B cell (primary cell): ENCODE measurements at regions not wholly inside any gene's neighbourhood (a gene's known extent, or its start where the extent isn't known, plus 50 kb on each side); places are given as distances from the start of the nearest gene placed in this dataset.

ENCODE experiments used
- ATAC-seq: fragments of 200-7000 bp; cut with Tn5 transposase; one replicate; pipeline ENCODE4 v1.10.0; 2021; ENCODE audit warnings: low read depth, mild to moderate bottlenecking, moderate number of reproducible peaks, moderate library complexity
- CTCF ChIA-PET: fragments of 350-600 bp; sonication (Branson Sonifier 250); formaldehyde crosslinking; loops from one replicate; lab custom pipeline; 2021; ENCODE audit warnings: antibody characterized with exemption, inconsistent platforms; lab: Charles Lee
- POLR2A ChIA-PET: fragments of 350-600 bp; sonication (Branson Sonifier 250); formaldehyde crosslinking; loops from one replicate; lab custom pipeline; 2021; ENCODE audit warnings: antibody characterized with exemption; lab: Charles Lee
- DNase-seq: peaks from one replicate; pipeline ENCODE4 v3.0.0; 2013
- H2AFZ ChIP-seq: 2 replicates; pipeline ENCODE4 v1.6.1; 2012; ENCODE audit warnings: mild to moderate bottlenecking, low read depth, low read length; ENCODE audit not compliant: insufficient read depth, poor library complexity, severe bottlenecking
- H3K27ac ChIP-seq, 2 donors: 1 replicate in 1 of 2; 2 replicates in 1 of 2; pipeline ENCODE4 v1.5.1; 2012 to 2013; ENCODE audit warnings: low read length in 2 of 2, mild to moderate bottlenecking in 2 of 2, moderate library complexity in 1 of 2
- H3K27me3 ChIP-seq, 4 experiments: fragments of 200-600 bp in 1 of 4; sonication (generic) in 1 of 4; replicated peaks in 1 of 4; 1 replicate in 2 of 4; 2 replicates in 2 of 4; pipeline versions ENCODE4 v1.6.1 to v1.7.0; 2013 to 2016; ENCODE audit warnings: low read length in 3 of 4, mild to moderate bottlenecking in 2 of 4, mixed read lengths in 1 of 4, moderate library complexity in 1 of 4; ENCODE audit not compliant: insufficient read depth in 4 of 4, control insufficient read depth in 3 of 4; ENCODE audit errors: control extremely low read depth in 1 of 4
- H3K36me3 ChIP-seq, 2 experiments: replicated peaks in 1 of 2; 1 replicate in 1 of 2; 2 replicates in 1 of 2; pipeline versions ENCODE4 v1.6.1 to v1.7.1; 2013; ENCODE audit warnings: low read length in 1 of 2; ENCODE audit not compliant: insufficient read depth in 2 of 2, control insufficient read depth in 1 of 2; ENCODE audit errors: control extremely low read depth in 1 of 2, extremely low read depth in 1 of 2
- H3K4me1 ChIP-seq, 2 donors: fragments of 200-600 bp in 1 of 2; sonication (generic) in 1 of 2; 1 replicate in 1 of 2; 2 replicates in 1 of 2; pipeline versions ENCODE4 v1.5.1 to v1.6.1; 2013 to 2017; ENCODE audit warnings: low read length in 2 of 2; ENCODE audit not compliant: control insufficient read depth in 2 of 2, insufficient read depth in 2 of 2
- H3K4me2 ChIP-seq: replicated peaks from 2 replicates; pipeline ENCODE3; 2012; ENCODE audit warnings: mild to moderate bottlenecking, low read depth, low read length; ENCODE audit not compliant: poor library complexity, severe bottlenecking
- H3K4me3 ChIP-seq, 5 experiments: fragments of 200-600 bp in 1 of 5; sonication (generic) in 1 of 5; 1 replicate in 3 of 5; 2 replicates in 2 of 5; pipeline versions ENCODE4 v1.5.1 to v1.7.0; 2011 to 2016; ENCODE audit warnings: low read length in 4 of 5, mild to moderate bottlenecking in 4 of 5, low read depth in 2 of 5, control low read depth in 1 of 5, moderate library complexity in 1 of 5; ENCODE audit not compliant: insufficient read depth in 1 of 5; ENCODE audit errors: control extremely low read depth in 1 of 5, extremely low read depth in 1 of 5
- H3K79me2 ChIP-seq: fragments of 200-600 bp; sonication (generic); one replicate; pipeline ENCODE4 v1.6.0; 2016; ENCODE audit warnings: low read length; ENCODE audit not compliant: control insufficient read depth, insufficient read depth
- H3K9ac ChIP-seq: fragments of 200-600 bp; sonication (generic); 2 replicates; pipeline ENCODE4 v1.6.1; 2017; ENCODE audit warnings: mild to moderate bottlenecking, low read length, moderate library complexity
- H3K9me3 ChIP-seq, 3 donors: one replicate each; pipeline versions ENCODE4 v1.6.1 to v1.7.1; 2013; ENCODE audit warnings: low read length in 2 of 3; ENCODE audit not compliant: control insufficient read depth in 2 of 3, insufficient read depth in 1 of 3; ENCODE audit errors: control extremely low read depth in 1 of 3
- H4K20me1 ChIP-seq: 2 replicates; pipeline ENCODE4 v1.6.0; 2012; ENCODE audit warnings: mild to moderate bottlenecking, low read length; ENCODE audit not compliant: insufficient read depth, control insufficient read depth, poor library complexity, severe bottlenecking
- H3K27ac Mint-ChIP-seq: one replicate; pipeline ENCODE4 v1.8.0; 2021; ENCODE audit warnings: mixed read lengths
- H3K27me3 Mint-ChIP-seq: one replicate; pipeline ENCODE4 v1.8.0; 2021; ENCODE audit warnings: mixed read lengths
- H3K4me1 Mint-ChIP-seq: one replicate; pipeline ENCODE4 v1.8.0; 2021; ENCODE audit warnings: mixed read lengths
- H3K4me3 Mint-ChIP-seq: one replicate; pipeline ENCODE4 v1.8.0; 2021; ENCODE audit warnings: mixed read lengths
- H3K9me3 Mint-ChIP-seq: one replicate; pipeline ENCODE4 v1.8.0; 2022; ENCODE audit warnings: mixed read lengths; ENCODE audit not compliant: insufficient read depth
- EZH2 ChIP-seq: IDR thresholded peaks from 2 replicates; pipeline ENCODE4 v1.6.1; 2012; ENCODE audit warnings: borderline replicate concordance, low read depth, mild to moderate bottlenecking, moderate library complexity, low read length; ENCODE audit not compliant: insufficient read depth, poor library complexity, severe bottlenecking
- WGBS: methylation state at CpG from one replicate; pipeline ENCODE4 v1.1.5; 2013; ENCODE audit warnings: missing lambda C conversion rate; ENCODE audit not compliant: insufficient coverage; 5-methylcytosine and 5-hydroxymethylcytosine counted together
- intact Hi-C: fragments of 100-400 bp; cut with micrococcal nuclease; formaldehyde crosslinking; loops from one replicate; pipeline ENCODE4 v1.10.0; 2022
- TF ChIP-seq, protein P1 (sequence below): fragments of 200-600 bp; IDR thresholded peaks from one replicate; pipeline ENCODE4 v1.8.0; 2022; ENCODE audit warnings: antibody characterized with exemption, mild to moderate bottlenecking

DNA sequence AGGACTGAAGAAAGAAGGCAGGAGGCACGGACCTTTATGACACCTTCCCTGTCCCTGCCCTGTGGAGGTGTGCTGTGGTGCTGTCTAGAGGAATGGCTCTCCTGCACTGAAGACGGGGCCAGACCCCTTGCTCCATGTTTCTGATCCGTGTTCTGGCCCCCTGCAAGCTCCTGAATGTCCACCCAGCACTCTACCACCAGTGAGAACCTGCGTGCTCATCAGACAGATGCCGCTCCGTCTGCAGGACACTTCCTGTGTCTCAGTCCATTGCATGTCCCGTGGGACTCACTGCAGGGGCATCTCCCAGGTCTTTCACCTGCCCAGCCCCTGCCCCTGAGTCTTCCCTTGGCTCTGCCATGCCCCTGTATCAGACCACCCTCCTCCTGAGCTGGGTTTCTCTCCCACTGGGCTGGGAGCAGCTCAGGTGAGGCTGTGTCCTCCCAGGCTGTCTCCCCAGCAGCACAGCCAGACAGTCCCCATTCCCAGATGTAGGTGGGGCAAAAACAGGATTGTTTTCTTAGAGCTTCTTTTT lies 278.3 kb upstream of the ZNF32 start:
- Histone ChIP-seq H2AFZ (no peak overlapping the region), H3K9ac (no peak overlapping the region), H3K27ac (no peak overlapping the region), H4K20me1 (no peaks in the 10 kb centered on the region), H3K9me3 (peaks cover 0 to 8% (median 0%) of the 10 kb centered on the region in 3 donors), H3K4me2 (no peak overlapping the region), H3K79me2 (no peaks in the 10 kb centered on the region), H3K36me3 (no peaks in the 10 kb centered on the region), H3K4me3 (no peak overlapping the region), H3K27me3 (no peaks in the 10 kb centered on the region), H3K4me1 (no peaks in the 10 kb centered on the region)
- DNase-seq (no peak), ATAC-seq (no peak)
- no peak overlapping the region for H3K27ac Mint-ChIP-seq
- intact Hi-C loops, result no loop called here
- TF ChIP-seq, protein P1, sequence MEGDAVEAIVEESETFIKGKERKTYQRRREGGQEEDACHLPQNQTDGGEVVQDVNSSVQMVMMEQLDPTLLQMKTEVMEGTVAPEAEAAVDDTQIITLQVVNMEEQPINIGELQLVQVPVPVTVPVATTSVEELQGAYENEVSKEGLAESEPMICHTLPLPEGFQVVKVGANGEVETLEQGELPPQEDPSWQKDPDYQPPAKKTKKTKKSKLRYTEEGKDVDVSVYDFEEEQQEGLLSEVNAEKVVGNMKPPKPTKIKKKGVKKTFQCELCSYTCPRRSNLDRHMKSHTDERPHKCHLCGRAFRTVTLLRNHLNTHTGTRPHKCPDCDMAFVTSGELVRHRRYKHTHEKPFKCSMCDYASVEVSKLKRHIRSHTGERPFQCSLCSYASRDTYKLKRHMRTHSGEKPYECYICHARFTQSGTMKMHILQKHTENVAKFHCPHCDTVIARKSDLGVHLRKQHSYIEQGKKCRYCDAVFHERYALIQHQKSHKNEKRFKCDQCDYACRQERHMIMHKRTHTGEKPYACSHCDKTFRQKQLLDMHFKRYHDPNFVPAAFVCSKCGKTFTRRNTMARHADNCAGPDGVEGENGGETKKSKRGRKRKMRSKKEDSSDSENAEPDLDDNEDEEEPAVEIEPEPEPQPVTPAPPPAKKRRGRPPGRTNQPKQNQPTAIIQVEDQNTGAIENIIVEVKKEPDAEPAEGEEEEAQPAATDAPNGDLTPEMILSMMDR, result no peak
- TF ChIP-seq EZH2, result no peak
- H3K27me3 Mint-ChIP-seq, result peaks cover 10% of the 10 kb centered on the region
- no peaks in the 10 kb centered on the region for H3K9me3 Mint-ChIP-seq
- no peaks in the 10 kb centered on the region for H3K4me1 Mint-ChIP-seq
- ChIA-PET POLR2A (no interaction called here), CTCF (no interaction called here)
- H3K4me3 Mint-ChIP-seq, result no peak overlapping the region
- WGBS, result 77% methylated on average over 6 of the region's 7 CpGs

DNA sequence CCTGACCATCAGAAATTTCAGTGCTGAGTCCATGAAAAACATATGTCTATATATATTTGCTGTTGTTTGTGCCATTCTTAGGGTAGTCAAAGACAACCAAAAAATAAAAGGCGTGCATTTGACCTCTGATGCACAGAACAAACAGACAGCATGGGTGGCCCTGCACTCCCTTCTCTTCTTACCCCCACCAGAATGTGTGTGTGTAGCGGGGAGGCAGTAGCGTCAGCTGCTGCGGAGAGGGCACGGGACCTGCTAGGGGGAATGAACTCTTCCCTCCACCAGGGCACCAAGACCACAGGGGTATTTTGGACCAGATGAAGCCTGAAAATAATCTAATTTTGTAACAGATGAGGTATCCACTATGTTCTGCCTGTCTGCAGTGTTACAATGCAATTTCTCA lies 277.7 kb upstream of the ZNF32 start:
- Histone ChIP-seq H3K4me2 (no peak overlapping the region), H3K27ac (no peak overlapping the region), H3K9me3 (peaks cover 0 to 8% (median 0%) of the 10 kb centered on the region in 3 donors), H3K36me3 (no peaks in the 10 kb centered on the region), H3K27me3 (peaks cover 0 to under 1% (median 0%) of the 10 kb centered on the region in 4 experiments), H3K4me3 (no peak overlapping the region), H3K4me1 (no peaks in the 10 kb centered on the region), H4K20me1 (no peaks in the 10 kb centered on the region), H2AFZ (no peak overlapping the region), H3K79me2 (no peaks in the 10 kb centered on the region), H3K9ac (no peak overlapping the region)
- WGBS, result no CpG with 5 or more reads among the region's 5 CpGs
- Mint-ChIP-seq H3K27me3 (peaks cover 10% of the 10 kb centered on the region), H3K4me3 (no peak overlapping the region), H3K4me1 (no peaks in the 10 kb centered on the region), H3K9me3 (no peaks in the 10 kb centered on the region), H3K27ac (no peak overlapping the region)
- no peak for DNase-seq
- ATAC-seq, result no peak
- intact Hi-C loops, result no loop called here
- ChIA-PET CTCF (no interaction called here), POLR2A (no interaction called here)
- TF ChIP-seq, protein P1, result no peak
- no peak for TF ChIP-seq EZH2
